ENCODE measurements at regions not wholly inside any gene's neighbourhood (a gene's known extent, or its start where the extent isn't known, plus 50 kb on each side); places are given as distances from the start of the nearest gene placed in this dataset.

- TF ChIP-seq SNAI2 (CRISPR knock-in tag; IDR thresholded peaks at IDR 0.05) (no peak), ZFP30 (CRISPR knock-in tag; IDR thresholded peaks at IDR 0.05) (no peak), OSR1 (CRISPR knock-in tag; IDR thresholded peaks at IDR 0.05) (no peak), CSDC2 (CRISPR knock-in tag; IDR thresholded peaks at IDR 0.05) (no peak), RARB (CRISPR knock-in tag; IDR thresholded peaks at IDR 0.05) (no peak)
Observed at GRCh38 chr22:48459859-48460823, 1367.5 kb downstream of the BRD1 start (continued).

- ATAC-seq = no peak
- TF ChIP-seq PPARA (CRISPR knock-in tag; IDR thresholded peaks at IDR 0.05; ENCODE audit: borderline replicate concordance) (no peak), GLIS3 (CRISPR knock-in tag; IDR thresholded peaks at IDR 0.05) (no peak), ESRRG (CRISPR knock-in tag; IDR thresholded peaks at IDR 0.05) (no peak), CSDC2 (CRISPR knock-in tag; IDR thresholded peaks at IDR 0.05) (no peak), POU6F1 (CRISPR knock-in tag; IDR thresholded peaks at IDR 0.05; ENCODE audit: borderline replicate concordance, low read depth) (no peak), ARNTL (CRISPR knock-in tag; IDR thresholded peaks at IDR 0.05; ENCODE audit: borderline replicate concordance, low read depth) (no peak), ZNF565 (CRISPR knock-in tag; conservative IDR thresholded peaks at IDR 0.05; ENCODE audit: low read depth) (no peak), CSRNP3 (CRISPR knock-in tag; IDR thresholded peaks at IDR 0.05) (no peak)
Observed at GRCh38 chr22:48459259-48459658, 1368.4 kb downstream of the BRD1 start.

- ATAC-seq = no peak
- no peak for TF ChIP-seq PATZ1 (CRISPR knock-in tag; IDR thresholded peaks at IDR 0.05; ENCODE audit: borderline replicate concordance)
- TF ChIP-seq ARNTL (CRISPR knock-in tag; IDR thresholded peaks at IDR 0.05; ENCODE audit: borderline replicate concordance, low read depth) = no peak
- TF ChIP-seq TCF4 (CRISPR knock-in tag; IDR thresholded peaks at IDR 0.05; ENCODE audit: borderline replicate concordance) = no peak
- TF ChIP-seq ZC3H10 (CRISPR knock-in tag; IDR thresholded peaks at IDR 0.05) = no peak
- no peak for TF ChIP-seq ZFP30 (CRISPR knock-in tag; IDR thresholded peaks at IDR 0.05)
- no peak for TF ChIP-seq PPARA (CRISPR knock-in tag; IDR thresholded peaks at IDR 0.05; ENCODE audit: borderline replicate concordance)
- TF ChIP-seq ZNF8 (CRISPR knock-in tag; IDR thresholded peaks at IDR 0.05) = no peak
- no peak for TF ChIP-seq POU6F1 (CRISPR knock-in tag; IDR thresholded peaks at IDR 0.05; ENCODE audit: borderline replicate concordance, low read depth)
Observed at GRCh38 chr22:48456449-48456848, 1371.2 kb downstream of the BRD1 start.

- no peak for TF ChIP-seq CSRNP3 (CRISPR knock-in tag; IDR thresholded peaks at IDR 0.05)
Observed at GRCh38 chr22:48453751-48454485, 1373.8 kb downstream of the BRD1 start.

More at GRCh38 chr22:48453751-48454485, 1373.8 kb downstream of the BRD1 start:
- ATAC-seq = no peak

Data from SK-N-SH treated with all-trans-retinoic acid at 6 μM for 48 hours (cell line).